Nephron progenitor cell (in vitro differentiated cells): ENCODE measurements at regions not wholly inside any gene's neighbourhood (a gene's known extent, or its start where the extent isn't known, plus 50 kb on each side); places are given as distances from the start of the nearest gene placed in this dataset.

Experiments used
- DNase-seq: peaks from one replicate; pipeline ENCODE4 v3.0.0; 2021
- H3K27ac Mint-ChIP-seq: 2 replicates; pipeline ENCODE4 v1.8.0; 2021; ENCODE audit warnings: mild to moderate bottlenecking, moderate library complexity, mixed read lengths
- H3K27me3 Mint-ChIP-seq: 2 replicates; pipeline ENCODE4 v1.8.0; 2021; ENCODE audit warnings: mild to moderate bottlenecking, low read depth, mixed read lengths; ENCODE audit not compliant: poor library complexity
- H3K36me3 Mint-ChIP-seq: 2 replicates; pipeline ENCODE4 v1.8.0; 2021; ENCODE audit warnings: low read depth, mixed read lengths
- H3K4me1 Mint-ChIP-seq: 2 replicates; pipeline ENCODE4 v1.8.0; 2021; ENCODE audit warnings: mixed read lengths
- H3K4me3 Mint-ChIP-seq: 2 replicates; pipeline ENCODE4 v1.8.0; 2021; ENCODE audit warnings: mild to moderate bottlenecking, moderate library complexity, mixed read lengths
- H3K9me3 Mint-ChIP-seq: 2 replicates; pipeline ENCODE4 v1.8.0; 2021; ENCODE audit warnings: mild to moderate bottlenecking, moderate library complexity, mixed read lengths
- TF ChIP-seq, protein P1 (sequence below): fragments of 200-600 bp; sonication (generic); IDR thresholded peaks from 2 replicates; pipeline ENCODE4 v1.5.0; 2021; ENCODE audit warnings: antibody characterized with exemption

DNA sequence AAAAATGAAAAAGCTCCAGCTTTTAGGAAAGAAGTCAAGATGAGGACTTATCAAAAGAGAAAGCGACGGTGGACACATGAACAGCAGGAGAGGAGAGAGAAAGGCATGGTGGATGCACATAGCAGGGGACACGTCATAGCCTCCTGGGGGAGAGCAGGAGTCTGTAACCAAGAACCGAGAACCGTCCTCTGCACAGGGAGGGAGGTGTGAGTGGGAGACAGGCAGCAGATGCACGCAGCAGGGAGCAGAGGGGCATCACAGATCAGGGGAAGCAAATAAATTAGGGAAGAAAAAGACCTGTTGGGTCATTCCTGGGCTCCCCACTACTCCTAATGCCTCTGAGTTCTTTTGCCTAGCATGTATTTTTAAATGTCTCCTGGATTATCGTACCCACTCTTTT lies 138.1 kb upstream of the RMST start:
- Mint-ChIP-seq H3K9me3 (no peaks in the 10 kb centered on the region), H3K36me3 (no peaks in the 10 kb centered on the region), H3K27ac (no peak overlapping the region), H3K27me3 (peaks cover 1% of the 10 kb centered on the region), H3K4me3 (peak overlapping the region; percentile 8), H3K4me1 (peaks cover 71% of the 10 kb centered on the region)
- TF ChIP-seq, protein P1, sequence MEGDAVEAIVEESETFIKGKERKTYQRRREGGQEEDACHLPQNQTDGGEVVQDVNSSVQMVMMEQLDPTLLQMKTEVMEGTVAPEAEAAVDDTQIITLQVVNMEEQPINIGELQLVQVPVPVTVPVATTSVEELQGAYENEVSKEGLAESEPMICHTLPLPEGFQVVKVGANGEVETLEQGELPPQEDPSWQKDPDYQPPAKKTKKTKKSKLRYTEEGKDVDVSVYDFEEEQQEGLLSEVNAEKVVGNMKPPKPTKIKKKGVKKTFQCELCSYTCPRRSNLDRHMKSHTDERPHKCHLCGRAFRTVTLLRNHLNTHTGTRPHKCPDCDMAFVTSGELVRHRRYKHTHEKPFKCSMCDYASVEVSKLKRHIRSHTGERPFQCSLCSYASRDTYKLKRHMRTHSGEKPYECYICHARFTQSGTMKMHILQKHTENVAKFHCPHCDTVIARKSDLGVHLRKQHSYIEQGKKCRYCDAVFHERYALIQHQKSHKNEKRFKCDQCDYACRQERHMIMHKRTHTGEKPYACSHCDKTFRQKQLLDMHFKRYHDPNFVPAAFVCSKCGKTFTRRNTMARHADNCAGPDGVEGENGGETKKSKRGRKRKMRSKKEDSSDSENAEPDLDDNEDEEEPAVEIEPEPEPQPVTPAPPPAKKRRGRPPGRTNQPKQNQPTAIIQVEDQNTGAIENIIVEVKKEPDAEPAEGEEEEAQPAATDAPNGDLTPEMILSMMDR, result no peak
- peak; percentile 5 for DNase-seq

DNA sequence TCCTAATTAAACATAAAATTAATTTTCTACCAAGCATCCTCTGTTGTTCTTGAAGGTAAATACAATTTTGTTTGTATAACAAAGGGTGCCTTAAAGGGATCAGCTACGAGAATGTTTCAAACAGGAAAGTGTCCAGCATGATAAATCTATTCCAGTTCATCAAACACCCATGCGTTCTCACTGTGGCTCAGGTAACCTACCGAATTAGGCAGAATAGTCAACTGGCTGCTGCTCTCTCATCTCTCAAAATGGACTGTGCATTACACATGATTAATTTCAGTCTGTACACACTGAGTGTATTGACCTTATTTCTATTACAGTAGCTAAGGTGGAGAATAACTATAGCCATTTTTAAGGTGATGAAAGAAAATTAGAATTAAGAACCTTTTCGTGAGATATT lies 127.5 kb upstream of the RMST start:
- Mint-ChIP-seq H3K36me3 (no peaks in the 10 kb centered on the region), H3K27me3 (no peaks in the 10 kb centered on the region), H3K4me3 (no peak overlapping the region), H3K4me1 (peaks cover 15% of the 10 kb centered on the region), H3K27ac (no peak overlapping the region), H3K9me3 (no peaks in the 10 kb centered on the region)
- DNase-seq, result no peak
- TF ChIP-seq, protein P1, result no peak

DNA sequence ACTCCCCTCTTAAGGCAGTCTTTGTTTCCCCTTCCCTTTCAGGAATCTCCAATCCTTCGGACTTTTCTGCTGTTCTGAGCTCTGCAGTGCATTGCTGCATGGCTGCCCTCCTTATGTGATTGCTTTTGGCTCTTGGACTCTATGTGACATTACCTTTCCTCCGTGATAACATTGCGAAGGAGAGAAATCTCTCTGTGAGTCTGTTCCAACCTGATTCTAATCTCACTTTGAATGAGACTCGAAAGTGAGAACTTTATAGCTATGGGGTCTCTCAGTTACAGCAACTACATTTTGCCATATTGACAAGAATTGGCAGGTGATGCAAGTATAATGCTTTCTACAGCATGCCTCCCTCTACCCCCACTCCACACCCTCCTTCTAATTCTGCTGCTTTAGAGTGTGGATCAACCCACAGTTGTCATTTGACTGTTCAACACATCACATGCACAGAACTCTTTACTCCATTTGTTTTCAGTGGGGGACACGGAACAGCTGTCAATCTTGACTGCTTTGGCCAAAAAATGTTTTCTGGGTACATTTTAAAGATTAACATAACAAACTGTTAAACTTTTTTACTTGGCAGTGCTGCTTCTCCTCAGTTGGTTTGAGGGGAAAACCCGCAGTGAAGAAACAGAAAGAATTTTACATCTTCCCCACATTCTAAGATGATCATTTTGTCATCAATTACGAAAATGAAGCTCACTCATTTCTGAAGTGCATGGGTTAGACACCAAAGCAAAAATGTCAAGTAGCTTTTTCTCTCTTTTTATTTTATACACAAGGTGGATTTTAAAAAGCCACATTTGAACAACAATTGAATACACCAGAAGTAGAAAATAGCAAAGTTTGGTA lies 125.5 kb upstream of the RMST start:
- Mint-ChIP-seq H3K36me3 (no peaks in the 10 kb centered on the region), H3K9me3 (no peaks in the 10 kb centered on the region), H3K27me3 (no peaks in the 10 kb centered on the region), H3K4me3 (no peak overlapping the region), H3K4me1 (peaks cover 13% of the 10 kb centered on the region), H3K27ac (peak overlapping the region; percentile 52)
- TF ChIP-seq, protein P1, result no peak
- DNase-seq, result no peak

DNA sequence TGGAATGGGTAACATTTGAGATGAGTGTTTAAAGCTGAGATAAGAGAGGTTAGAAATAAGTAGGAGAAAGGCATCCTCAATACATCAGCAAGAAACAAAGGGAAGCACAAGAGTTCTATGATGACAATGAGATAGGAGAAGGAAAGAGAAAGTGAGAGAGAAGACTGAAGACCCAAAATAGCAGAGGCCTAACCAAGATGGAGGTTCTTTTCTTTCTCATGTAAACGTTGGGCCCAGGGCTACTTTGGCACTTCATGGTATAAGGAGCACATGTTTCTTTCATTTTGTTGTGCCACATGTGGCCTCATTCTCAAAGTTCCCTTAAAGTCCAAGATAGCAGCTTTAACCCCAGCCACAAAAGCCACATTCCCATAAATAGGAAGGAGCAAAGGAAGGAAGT lies 120.5 kb upstream of the RMST start:
- Mint-ChIP-seq H3K27me3 (no peaks in the 10 kb centered on the region), H3K9me3 (no peaks in the 10 kb centered on the region), H3K27ac (no peak overlapping the region), H3K4me1 (peaks cover 8% of the 10 kb centered on the region), H3K36me3 (no peaks in the 10 kb centered on the region), H3K4me3 (no peak overlapping the region)
- TF ChIP-seq, protein P1, result no peak
- no peak for DNase-seq

DNA sequence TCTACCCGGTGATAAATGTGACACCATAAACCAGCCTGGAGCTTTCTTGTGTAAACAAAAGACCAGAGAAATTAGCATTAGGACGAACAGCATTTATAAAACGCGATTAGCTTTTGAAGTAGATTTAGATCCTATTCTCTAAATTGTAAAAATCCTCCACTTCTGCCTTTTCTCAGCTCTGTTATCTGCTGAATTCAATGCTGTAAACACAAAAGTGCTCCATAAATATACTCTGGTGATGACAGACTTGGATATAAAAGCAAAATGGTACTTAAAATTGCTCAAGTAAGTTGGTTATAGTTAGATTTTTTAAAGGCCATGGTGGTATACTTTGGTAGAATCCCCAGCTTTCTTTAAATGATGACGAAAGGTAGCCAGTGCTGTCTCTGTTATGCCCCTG lies 114.6 kb upstream of the RMST start:
- Mint-ChIP-seq H3K27ac (no peak overlapping the region), H3K27me3 (no peaks in the 10 kb centered on the region)

More for the DNA sequence above, 114.6 kb upstream of the RMST start:
- TF ChIP-seq, protein P1, result no peak
- H3K4me1 Mint-ChIP-seq, result peaks cover 7% of the 10 kb centered on the region
- peaks cover 15% of the 10 kb centered on the region for H3K9me3 Mint-ChIP-seq
- no peak overlapping the region for H3K4me3 Mint-ChIP-seq
- no peak for DNase-seq
- peaks cover 9% of the 10 kb centered on the region for H3K36me3 Mint-ChIP-seq
